ENCODE measurements at regions not wholly inside any gene's neighbourhood (a gene's known extent, or its start where the extent isn't known, plus 50 kb on each side); places are given as distances from the start of the nearest gene placed in this dataset.

- H2AFZ ChIP-seq (ENCODE audit: control insufficient read depth, low read length): no peak overlapping the region
- FAIRE-seq: no peak
- TF ChIP-seq EZH2 (IDR thresholded peaks at IDR 0.05; ENCODE audit: low read length): no peak
- TF ChIP-seq CTCF (optimal IDR thresholded peaks at IDR 0.05 in 1 of 3, IDR thresholded peaks at IDR 0.05 in 1 of 3, conservative IDR thresholded peaks at IDR 0.05 in 1 of 3; ENCODE audit: extremely low read depth in 1 of 3, insufficient read depth in 2 of 3, low read length in 3 of 3): no peak
These were observed 255.4 kb downstream of the SPANXN1 start for GRCh38 chrX:145502670-145503069.

GRCh38 chrX:145506214-145506613, 258.9 kb downstream of the SPANXN1 start:
- no peak for DNase-seq (ENCODE audit: low read depth, low spot score)
- H3K27ac ChIP-seq (ENCODE audit: control insufficient read depth, insufficient read depth, low read length): no peak overlapping the region
- dilution Hi-C loops (cut with MboI; ENCODE audit: extremely low pct_ligation_motif_present, low sequenced_read_pairs): no loop called here
- H3K79me2 ChIP-seq (ENCODE audit: control insufficient read depth, insufficient read depth, low read length): no peaks in the 10 kb centered on the region
- no peak overlapping the region for H3K4me2 ChIP-seq (ENCODE audit: control insufficient read depth, extremely low read depth, insufficient read depth, low read depth, low read length)
- H2AFZ ChIP-seq (ENCODE audit: control insufficient read depth, low read length): no peak overlapping the region
- H3K9me3 ChIP-seq (ENCODE audit: control insufficient read depth, low read depth, low read length): no peaks in the 10 kb centered on the region
- H4K20me1 ChIP-seq (ENCODE audit: control insufficient read depth, extremely low read depth, insufficient read depth, low read length): no peaks in the 10 kb centered on the region
- no peaks in the 10 kb centered on the region for H3K36me3 ChIP-seq (ENCODE audit: control insufficient read depth in 2 of 2, extremely low read depth in 1 of 2, insufficient read depth in 2 of 2, low read length in 2 of 2)
- H3K9me1 ChIP-seq (ENCODE audit: control insufficient read depth, extremely low read depth, insufficient read depth, low read length): no peaks in the 10 kb centered on the region
- H3K27me3 ChIP-seq (ENCODE audit: control insufficient read depth, extremely low read depth, insufficient read depth, low read length): no peaks in the 10 kb centered on the region
- H3K9ac ChIP-seq (ENCODE audit: control insufficient read depth, extremely low read depth, insufficient read depth, low read length): no peak overlapping the region
- no peaks in the 10 kb centered on the region for H3K4me1 ChIP-seq (ENCODE audit: control insufficient read depth, extremely low read depth, insufficient read depth, low read length)
- TF ChIP-seq EZH2 (IDR thresholded peaks at IDR 0.05; ENCODE audit: low read length): no peak
- no peak for TF ChIP-seq CTCF (optimal IDR thresholded peaks at IDR 0.05 in 1 of 3, IDR thresholded peaks at IDR 0.05 in 1 of 3, conservative IDR thresholded peaks at IDR 0.05 in 1 of 3; ENCODE audit: extremely low read depth in 1 of 3, insufficient read depth in 2 of 3, low read length in 3 of 3)
- no peak for FAIRE-seq
- H3K4me3 ChIP-seq (ENCODE audit: control insufficient read depth in 2 of 3, extremely low read depth in 1 of 3, insufficient read depth in 2 of 3, low read depth in 1 of 3, low read length in 3 of 3): no peak overlapping the region

More at GRCh38 chrX:145502670-145503069, 255.4 kb downstream of the SPANXN1 start:
- DNase-seq (ENCODE audit: low read depth, low spot score): no peak
- Histone ChIP-seq H3K36me3 (ENCODE audit: control insufficient read depth in 2 of 2, extremely low read depth in 1 of 2, insufficient read depth in 2 of 2, low read length in 2 of 2) (no peaks in the 10 kb centered on the region), H4K20me1 (ENCODE audit: control insufficient read depth, extremely low read depth, insufficient read depth, low read length) (no peaks in the 10 kb centered on the region), H3K4me1 (ENCODE audit: control insufficient read depth, extremely low read depth, insufficient read depth, low read length) (no peaks in the 10 kb centered on the region), H3K9me1 (ENCODE audit: control insufficient read depth, extremely low read depth, insufficient read depth, low read length) (no peaks in the 10 kb centered on the region), H3K27ac (ENCODE audit: control insufficient read depth, insufficient read depth, low read length) (no peak overlapping the region), H3K9me3 (ENCODE audit: control insufficient read depth, low read depth, low read length) (no peaks in the 10 kb centered on the region), H3K4me2 (ENCODE audit: control insufficient read depth, extremely low read depth, insufficient read depth, low read depth, low read length) (no peak overlapping the region), H3K9ac (ENCODE audit: control insufficient read depth, extremely low read depth, insufficient read depth, low read length) (no peak overlapping the region), H3K4me3 (ENCODE audit: control insufficient read depth in 2 of 3, extremely low read depth in 1 of 3, insufficient read depth in 2 of 3, low read depth in 1 of 3, low read length in 3 of 3) (no peak overlapping the region), H3K27me3 (ENCODE audit: control insufficient read depth, extremely low read depth, insufficient read depth, low read length) (no peaks in the 10 kb centered on the region), H3K79me2 (ENCODE audit: control insufficient read depth, insufficient read depth, low read length) (no peaks in the 10 kb centered on the region)
- dilution Hi-C loops (cut with MboI; ENCODE audit: extremely low pct_ligation_motif_present, low sequenced_read_pairs): no loop called here

Measured in keratinocyte (primary cell).